ENCODE measurements at regions not wholly inside any gene's neighbourhood (a gene's known extent, or its start where the extent isn't known, plus 50 kb on each side); places are given as distances from the start of the nearest gene placed in this dataset.
"Not testable (repeated sequence)": the region's sequence is repeated elsewhere in the genome, so short reads cannot be mapped to it uniquely, and the experiment has no call there.

DNA sequence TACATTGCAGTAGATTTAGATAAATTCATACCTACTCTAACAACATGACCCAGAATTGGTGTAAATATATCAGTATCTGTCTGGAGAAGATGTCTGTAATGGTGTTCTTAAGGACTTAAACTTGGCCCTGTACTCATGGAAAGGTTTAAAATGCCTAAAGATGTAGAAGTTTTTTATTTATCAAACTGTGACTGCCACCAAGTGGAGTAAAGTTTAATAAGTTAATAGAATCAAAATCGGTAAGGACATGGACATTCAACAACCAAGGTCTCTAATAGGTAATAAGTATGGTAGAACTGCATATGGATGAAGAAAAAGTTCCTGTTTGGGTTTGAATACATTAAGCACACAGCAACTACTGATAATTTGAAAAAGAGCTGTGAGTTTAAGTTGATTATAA is 474.0 kb upstream of the NDST3 start:
- peak; percentile 65 for DNase-seq (ENCODE audit: low spot score)

DNA sequence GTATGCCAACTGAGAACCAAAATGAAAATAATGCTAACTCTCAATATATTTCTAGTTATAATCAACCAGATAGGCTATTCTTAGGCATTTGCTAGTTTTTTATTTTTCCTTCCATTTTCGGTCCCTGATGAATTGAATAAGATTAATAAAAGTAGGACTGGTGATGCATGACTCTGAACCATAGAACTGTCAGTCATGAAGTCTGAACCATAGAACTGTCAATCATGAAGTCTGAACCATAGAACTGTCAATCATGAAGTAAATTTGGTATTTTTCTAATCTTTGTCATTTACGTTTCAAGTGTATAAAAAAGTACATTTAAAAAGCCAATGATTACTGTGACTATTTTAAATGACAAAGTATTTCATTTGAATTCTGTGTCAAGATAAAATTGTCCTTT is 460.2 kb upstream of the NDST3 start:
- no peak for DNase-seq (ENCODE audit: low spot score)

DNA sequence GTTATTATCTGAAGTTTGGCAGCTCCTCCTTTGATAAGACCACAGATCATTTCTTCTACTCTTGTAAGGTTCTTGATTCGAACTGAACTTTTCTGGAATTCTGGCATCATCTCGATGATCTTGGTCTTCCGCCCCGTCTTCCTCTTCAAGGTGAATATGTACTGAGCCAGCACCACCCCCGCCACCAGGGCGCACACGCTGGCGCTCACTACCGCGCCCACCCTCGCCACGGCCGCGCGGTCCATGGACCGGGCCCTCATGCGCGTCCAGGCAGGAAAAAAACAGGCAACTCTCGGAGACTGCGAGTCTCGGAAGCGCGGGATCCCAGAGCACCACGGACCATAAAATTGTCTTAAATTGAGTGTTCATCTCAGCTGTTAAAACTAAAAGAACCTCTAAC is 458.4 kb upstream of the NDST3 start:
- DNase-seq (ENCODE audit: low spot score): no peak

DNA sequence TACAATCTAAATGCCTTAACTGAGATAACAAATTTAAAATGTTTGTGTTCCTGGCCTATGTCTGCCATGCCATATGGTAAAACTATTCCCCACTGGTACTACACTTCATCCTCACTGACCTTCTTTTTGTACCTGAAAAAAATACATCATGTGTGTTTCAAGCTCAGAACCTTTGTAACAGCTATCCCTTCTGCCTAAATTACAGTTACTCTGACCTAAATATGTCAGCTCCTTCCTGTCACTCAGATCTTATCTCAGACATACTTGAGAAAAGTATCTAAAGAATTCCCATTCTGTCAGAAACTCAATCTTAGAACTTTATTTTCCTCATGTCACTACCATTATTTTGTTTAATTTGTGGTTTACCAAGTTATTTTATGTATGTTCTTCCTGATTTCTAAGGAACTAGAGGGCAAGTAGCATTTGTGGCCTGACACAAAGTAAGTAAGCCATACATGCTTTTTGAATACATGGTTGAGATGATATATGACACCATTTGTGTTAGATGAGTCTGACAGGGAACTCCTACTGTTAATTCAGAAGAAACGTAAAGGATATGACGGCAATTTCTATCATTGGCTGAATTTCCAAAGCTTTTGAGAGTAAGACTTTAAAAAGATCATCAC is 456.5 kb upstream of the NDST3 start:
- DNase-seq (ENCODE audit: low spot score): no peak

DNA sequence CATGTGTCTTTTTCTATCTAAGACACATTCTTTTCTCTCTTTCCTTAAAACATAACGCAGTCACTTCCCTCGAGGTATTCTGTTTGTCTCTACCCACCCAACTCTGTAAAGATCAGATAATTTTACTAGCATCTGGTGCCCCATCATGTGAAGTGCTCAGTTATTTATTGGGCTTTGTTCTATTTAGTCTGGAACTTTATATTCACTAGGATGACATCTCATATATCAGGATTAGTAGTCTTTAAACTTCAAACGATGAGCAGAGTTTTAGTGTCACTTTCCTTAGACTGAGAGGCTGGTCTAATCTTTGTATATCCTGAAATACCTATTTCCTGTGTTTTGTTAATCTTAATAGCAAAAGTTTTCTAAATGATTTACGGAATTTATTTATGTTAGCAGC is 445.5 kb upstream of the NDST3 start:
- DNase-seq (ENCODE audit: low spot score): no peak

DNA sequence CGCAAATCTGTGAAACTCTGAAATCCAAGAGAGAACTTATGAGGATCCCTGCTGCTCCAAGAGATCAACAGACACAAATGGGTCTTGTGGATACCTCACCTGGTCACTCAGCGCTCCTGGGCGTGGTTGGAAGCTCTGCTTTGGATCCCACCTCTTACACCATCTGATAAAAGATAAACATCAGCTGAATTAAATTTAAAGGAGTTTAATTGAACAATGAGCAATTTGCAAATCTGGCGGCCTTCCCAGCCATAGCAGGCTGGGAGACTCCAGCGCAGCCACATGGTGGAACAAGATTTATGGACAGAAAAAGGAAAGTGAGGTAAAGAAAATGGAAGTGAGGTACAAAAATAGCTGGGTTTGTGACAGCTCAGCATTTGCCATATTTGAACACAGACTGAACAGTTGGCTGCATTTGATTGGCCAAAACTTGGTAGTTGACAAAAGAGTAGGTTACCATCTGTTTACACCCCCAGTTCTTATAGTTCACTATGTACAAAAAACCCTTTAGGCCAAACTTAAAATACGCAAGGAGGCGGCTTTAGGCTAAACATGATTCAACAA is 437.3 kb upstream of the NDST3 start:
- DNase-seq (ENCODE audit: low spot score): no peak

DNA sequence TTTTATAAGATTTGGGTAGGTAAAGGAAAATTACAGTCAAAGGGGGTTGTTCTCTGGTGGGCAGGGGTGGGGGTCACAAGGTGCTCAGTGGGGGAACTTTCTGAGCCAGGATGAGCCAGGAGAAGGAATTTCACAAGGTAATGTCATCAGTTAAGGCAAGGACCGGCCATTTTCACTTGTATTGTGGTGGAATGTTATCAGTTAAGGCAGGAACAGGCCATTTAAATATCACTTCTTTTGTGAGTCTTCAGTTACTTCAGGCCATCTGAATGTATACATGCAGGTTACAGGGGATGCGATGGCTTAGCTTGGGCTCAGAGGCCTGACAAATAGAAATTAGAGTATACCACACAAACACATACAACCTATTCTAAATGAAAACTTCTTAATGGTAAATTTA is 434.9 kb upstream of the NDST3 start:
- DNase-seq (ENCODE audit: low spot score): not testable (repeated sequence)

DNA sequence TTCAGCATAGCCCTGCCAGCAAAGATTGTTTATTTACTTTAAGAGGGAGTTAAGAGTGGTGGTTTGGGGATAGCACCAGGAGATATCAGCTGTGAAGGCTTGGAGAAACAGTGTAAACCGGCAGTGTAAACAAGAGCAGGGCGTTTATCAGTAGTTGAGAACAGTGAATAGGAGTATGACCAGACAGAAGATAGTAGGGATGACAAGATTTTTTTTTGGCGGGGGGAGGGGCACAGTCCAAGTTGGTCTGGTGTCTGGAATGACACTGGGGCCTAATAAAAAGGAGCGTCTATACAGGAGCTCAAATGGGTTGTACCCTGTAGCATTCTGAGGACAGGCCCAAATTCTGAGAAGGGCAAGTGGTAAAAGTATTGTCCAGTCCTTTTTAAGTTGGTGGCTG is 433.4 kb upstream of the NDST3 start:
- DNase-seq (ENCODE audit: low spot score): not testable (repeated sequence)

DNA sequence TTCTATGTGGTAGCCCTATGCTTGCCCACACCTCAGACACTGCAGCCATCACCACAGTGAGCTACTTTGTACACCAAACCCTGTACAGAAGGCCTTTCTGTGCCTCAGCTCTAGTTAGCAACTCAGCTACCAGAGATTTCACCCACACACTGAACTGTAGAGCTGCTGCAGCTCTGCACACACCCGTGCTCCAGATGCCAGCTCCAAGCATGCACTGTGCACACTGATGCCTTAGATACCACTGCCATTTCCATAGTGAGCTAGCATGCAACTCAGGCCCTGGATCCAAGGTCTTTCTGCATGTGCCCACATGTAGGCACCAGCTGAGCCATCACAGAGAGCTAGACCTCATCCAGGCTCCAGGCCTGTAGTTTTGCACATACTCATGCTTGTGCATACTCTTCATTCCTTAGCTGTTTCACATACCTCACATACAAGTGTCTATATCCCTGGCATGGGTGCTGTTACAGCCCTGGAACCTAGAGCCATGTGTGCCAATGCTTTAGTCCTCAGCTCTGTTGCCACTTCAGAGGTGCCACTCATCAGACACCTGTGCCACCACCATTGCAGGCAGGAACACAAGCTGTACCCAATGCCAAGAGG is 423.5 kb upstream of the NDST3 start:
- DNase-seq (ENCODE audit: low spot score): no peak

DNA sequence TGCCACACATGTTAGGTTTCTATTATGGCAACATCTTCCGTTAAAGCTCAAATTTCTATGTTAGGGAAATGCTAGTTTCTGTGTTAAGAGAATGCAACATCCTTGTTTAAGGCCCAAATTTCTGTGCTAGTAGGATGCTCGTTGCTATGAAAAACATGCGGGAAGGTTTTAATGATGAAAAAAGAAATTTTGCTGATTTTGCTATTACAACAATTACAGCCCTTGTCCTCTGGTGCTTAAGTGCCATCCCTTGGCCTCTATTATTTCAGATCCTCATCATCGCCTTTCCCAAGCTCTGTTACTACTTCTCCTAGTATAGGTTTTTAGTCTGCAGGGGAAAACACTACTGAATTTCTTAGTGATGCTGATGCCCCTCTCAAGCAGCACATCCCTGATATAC is 412.6 kb upstream of the NDST3 start:
- no peak for DNase-seq (ENCODE audit: low spot score)

DNA sequence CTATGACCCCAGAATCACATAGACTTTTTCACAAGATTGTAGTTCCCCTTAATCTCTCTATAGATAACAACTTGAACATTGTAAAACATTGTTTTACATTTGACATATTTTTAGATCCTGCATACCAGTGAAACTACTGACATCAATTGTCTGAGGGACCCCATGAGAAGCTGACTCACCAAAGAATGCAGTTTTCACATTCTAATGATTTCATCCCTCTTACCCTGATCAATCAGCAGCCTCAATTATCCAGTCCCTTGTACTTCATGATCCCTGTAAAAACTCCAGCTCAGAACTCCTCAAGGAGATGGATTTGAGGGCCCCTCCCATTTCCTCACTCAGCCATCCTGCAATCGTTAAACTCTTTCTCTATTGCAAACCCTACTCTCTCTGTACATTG is 411.0 kb upstream of the NDST3 start:
- no peak for DNase-seq (ENCODE audit: low spot score)

DNA sequence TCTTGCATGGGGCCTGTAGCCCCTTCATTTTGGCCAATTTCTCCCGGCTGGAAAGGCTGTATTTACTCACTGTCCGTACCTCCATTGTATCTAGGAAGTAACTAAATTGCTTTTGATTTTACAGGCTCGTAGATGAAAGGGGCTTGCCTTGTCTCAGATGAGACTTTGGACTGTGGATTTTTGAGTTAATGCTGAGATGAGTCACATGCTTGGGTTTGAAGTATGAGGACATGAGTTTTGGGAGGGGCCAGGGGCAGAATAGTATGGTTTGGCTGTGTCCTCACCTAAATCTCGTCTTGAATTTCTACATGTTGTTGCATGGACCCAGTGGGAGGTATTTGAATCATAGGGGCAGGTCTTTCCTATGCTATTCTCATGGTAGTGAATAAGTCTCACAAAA is 407.6 kb upstream of the NDST3 start:
- no peak for DNase-seq (ENCODE audit: low spot score)

DNA sequence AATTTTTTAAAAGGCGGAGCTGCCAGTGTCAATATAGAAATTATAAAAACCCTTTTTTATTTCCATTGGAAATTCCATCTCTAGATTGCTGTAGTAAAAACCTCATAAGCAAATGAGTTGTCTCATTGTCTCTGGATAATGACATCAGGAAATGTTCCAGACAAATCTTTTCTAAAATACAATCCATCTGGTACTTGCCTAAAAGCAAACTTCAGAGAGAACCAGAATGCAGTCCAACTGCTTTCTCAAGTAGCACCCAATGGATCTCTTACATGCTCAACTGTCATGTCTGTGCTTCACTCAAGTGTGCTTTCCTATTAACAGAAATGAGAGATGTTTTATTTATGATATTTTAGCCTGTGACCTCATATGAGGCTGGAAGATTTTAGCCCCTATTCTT is 399.6 kb upstream of the NDST3 start:
- no peak for DNase-seq (ENCODE audit: low spot score)

DNA sequence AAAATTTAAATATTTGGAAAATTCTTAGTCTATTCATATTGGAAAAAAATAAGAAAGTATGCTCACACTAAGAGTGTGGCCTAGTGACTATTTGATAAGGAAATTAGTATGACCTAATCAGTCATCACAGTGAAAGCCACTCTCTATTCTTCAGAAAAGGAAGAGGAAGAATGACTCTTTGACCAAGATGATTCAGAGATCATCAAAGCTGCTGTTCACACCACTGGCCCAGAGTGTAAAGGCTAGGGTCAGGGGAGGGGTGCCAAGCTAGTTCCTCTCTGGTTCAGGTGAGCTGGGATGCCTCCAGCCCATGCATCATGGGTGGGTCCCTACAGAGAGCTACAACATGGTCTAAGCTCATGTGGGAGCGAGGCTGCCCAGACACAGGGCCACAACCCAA is 396.9 kb upstream of the NDST3 start:
- no peak for DNase-seq (ENCODE audit: low spot score)

DNA sequence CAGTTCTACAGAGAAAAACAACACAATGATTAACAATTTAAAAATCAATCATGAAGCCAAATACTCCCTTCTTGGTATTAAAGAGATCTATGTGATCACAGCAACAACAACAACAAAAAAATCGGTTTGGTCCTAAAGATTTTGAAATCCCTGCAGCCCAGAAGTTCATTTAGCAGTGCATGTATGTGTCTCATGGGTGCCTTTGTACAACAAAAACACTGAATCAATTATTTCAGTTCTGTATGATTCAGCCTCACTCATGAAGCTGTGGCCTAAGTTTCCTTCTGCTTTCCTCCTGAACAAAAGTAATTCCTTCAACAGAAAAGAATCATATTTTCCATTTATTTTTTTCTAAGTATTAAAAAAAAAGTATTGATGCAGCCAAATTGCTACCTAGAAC is 393.4 kb upstream of the NDST3 start:
- peak; percentile 2 for DNase-seq (ENCODE audit: low spot score)

DNA sequence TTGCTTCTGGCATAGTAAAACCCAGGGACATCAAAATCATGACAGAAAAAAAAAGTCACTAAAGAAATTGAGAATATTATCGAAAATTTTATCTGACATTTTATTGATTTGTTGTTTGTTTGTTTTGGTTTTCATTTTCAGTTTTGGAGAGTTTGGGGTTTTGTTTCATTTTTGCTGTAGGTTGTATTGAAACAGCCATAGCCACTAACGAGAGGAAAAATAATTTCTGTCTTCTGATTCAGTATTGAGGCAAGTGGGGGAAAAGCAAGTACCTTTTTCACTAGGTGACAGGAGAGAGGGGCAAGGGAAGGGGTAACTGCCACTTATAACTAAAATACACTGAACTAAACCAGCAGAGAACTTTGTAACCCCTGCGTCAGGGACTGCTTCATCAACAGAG is 392.8 kb upstream of the NDST3 start:
- no peak for DNase-seq (ENCODE audit: low spot score)

DNA sequence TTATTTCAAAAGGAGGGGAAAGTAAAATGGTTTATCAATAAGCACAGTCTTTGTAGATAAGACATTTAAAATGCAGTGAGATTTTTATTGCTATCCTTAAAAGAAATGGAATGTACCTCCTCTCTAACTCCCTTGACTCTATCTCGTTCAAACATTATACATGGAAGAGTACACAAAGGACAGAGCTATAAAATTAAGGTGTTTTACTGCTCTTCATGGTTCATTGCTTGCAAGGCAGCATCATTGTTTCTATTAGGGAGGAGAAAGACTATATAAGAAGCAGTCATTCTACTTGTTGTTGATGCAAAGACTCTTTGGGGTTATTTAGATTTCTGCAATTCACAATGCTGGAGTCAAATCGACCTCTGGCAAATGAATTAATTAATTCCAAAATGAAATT is 380.2 kb upstream of the NDST3 start:
- no peak for DNase-seq (ENCODE audit: low spot score)

DNA sequence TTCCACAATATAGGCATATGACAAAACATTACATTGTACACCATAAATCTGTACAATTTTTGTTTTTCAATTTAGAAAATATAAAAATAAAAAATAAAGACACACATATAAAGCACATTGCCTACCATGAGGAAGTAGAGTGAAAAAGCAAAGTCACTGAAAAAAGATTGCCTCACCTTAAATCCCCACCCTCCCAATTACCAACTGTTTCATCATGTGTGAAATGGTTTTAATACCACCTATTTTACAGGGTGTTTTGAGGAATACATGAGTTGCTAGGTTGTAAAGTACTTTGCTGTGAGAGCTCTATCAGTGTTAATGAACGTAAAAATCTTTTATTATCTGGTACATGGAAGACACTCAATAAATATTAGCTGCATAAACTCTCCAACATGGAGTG is 373.6 kb upstream of the NDST3 start:
- DNase-seq (ENCODE audit: low spot score): no peak

DNA sequence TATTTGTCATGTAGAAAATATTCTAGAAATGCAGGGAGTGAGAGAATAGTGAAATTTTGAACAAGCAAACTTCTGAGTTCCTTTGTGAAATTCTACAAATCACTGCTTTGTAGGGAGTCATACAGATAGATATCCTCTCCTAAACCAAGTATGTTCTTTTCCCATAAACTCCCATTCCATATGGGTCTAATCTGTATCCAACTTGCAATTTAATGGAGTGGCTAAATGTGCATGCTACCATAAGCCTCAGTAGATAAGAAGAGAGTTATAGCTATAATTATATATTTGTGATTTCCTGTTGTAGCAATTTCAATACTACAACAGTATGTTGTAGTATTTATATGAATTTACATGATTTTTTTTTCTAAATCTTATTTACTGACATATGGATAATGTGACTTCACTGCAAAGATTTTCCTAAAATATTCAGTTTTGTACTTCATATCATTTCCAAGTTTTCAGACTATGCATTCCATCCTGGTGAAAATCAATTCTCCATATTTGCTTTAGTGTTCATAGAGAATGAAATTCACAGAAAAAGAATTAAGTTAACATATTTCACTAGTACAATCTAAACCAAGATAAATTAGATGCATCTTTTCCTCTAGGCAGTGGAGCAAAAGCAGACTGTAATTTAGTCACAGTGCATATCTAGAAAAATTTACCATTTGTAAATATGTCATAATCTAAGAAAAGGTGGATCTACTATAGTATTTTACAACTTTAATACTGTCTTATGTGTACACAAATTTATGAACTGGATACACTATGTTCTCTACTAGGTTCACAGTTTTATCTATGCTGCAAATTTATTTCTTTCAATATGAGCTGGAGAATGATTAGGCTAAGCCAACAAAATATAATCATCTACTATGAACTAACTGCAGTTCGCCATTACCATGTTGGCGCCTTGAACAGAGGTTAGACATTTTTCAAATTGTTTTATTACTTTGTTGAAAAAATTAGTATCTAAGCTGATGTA is 372.9 kb upstream of the NDST3 start:
- no peak for DNase-seq (ENCODE audit: low spot score)

DNA sequence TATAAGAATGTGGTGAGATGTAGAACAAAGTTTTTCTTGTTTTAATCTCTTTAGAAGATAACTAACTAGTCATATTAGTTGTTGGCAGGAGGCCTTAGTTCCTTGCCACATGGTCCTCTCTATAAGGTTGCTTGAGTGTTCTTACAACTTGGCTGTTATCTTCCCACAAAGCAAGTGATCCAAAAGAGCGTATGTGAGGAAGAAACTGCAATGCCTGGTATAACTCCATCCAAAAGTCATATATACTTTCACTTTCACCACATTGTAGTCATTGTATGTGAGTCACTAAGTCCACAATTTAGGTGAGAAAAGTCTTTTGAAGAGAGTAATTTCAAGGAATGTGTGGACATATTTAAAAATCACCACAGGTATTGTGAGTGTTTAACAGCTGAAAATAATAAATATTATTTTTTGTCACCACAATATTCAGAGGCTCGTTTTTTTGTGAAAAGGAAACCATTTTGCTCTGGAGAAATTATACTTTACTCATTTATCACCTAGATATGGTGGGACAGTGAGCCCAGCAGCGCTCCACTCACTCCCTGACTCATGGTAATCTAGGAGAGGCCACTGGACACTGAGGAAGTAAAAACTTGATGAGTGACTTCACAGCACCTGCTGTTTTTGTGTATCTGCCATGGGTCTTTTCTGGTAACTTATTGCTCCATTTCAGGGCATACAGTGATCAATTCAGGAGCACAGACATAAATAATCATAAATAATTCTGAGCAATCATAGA is 369.4 kb upstream of the NDST3 start:
- no peak for DNase-seq (ENCODE audit: low spot score)

DNA sequence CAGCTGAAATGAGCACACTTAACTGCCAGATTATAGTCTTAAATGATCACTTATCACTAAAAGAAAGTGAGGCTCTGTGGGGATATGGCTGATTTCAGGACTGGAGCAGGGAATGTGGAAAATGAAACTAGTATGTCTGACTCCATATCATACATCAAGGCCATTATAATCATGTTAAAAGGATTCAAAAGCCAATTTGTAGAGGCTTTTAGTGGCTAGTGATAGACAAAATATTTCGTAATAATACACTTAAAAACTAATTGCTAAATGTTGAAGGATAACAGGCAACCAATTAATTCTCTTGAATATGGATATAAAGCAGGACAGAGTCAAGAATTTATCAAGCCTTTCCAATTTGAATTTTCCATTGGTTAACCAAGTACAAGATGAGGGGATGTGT is 358.1 kb upstream of the NDST3 start:
- DNase-seq (ENCODE audit: low spot score): no peak

DNA sequence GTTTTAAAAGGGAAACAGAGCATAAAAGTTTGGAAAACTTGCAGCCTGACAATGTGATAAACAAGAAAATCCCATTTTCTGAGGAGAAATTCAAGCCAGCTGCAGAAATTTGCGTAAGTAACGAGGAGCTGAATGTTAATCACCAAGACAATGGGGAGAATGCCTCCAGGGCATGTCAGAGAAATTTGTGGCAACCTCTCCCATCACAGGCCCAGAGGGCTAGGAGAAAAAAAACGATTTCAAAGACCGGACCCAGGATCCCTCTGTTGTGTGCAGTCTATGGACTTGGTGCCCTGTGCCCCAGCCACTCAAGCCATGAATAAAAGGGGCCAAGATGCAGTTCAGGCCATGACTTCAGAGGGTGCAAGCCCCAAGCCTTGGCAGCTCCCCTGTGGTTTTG is 355.4 kb upstream of the NDST3 start:
- DNase-seq (ENCODE audit: low spot score): no peak
